Liver (tissue), 8 donors: ENCODE measurements at regions not wholly inside any gene's neighbourhood (a gene's known extent, or its start where the extent isn't known, plus 50 kb on each side); places are given as distances from the start of the nearest gene placed in this dataset.

Source experiments
- DNase-seq: peaks from one replicate; pipeline ENCODE4 v3.0.0-alpha.2; 2017; ENCODE audit warnings: low spot score
- H3K27ac ChIP-seq, 2 donors: one replicate each; pipeline ENCODE4 v1.7.0; 2013; ENCODE audit warnings: inconsistent platforms in 2 of 2, low read length in 2 of 2, control low read depth in 1 of 2, low read depth in 1 of 2, mild to moderate bottlenecking in 1 of 2
- H3K27me3 ChIP-seq, 4 donors: one replicate each; pipeline versions ENCODE4 v1.6.1 to v1.7.0; 2013; ENCODE audit warnings: low read length in 3 of 4, inconsistent platforms in 1 of 4, mild to moderate bottlenecking in 1 of 4, moderate library complexity in 1 of 4; ENCODE audit not compliant: control insufficient read depth in 4 of 4, insufficient read depth in 4 of 4
- H3K36me3 ChIP-seq, 4 donors: one replicate each; pipeline versions ENCODE4 v1.6.1 to v1.7.0; 2013; ENCODE audit warnings: low read length in 3 of 4, mild to moderate bottlenecking in 3 of 4, low read depth in 1 of 4, moderate library complexity in 1 of 4; ENCODE audit not compliant: control insufficient read depth in 4 of 4, insufficient read depth in 3 of 4
- H3K4me1 ChIP-seq, 4 donors: one replicate each; pipeline versions ENCODE4 v1.6.1 to v1.7.0; 2013; ENCODE audit warnings: low read length in 3 of 4, mild to moderate bottlenecking in 3 of 4, moderate library complexity in 1 of 4; ENCODE audit not compliant: control insufficient read depth in 4 of 4, insufficient read depth in 4 of 4
- H3K4me3 ChIP-seq, 3 donors: one replicate each; pipeline versions ENCODE4 v1.6.1 to v1.7.0; 2013; ENCODE audit warnings: low read length in 3 of 3, control low read depth in 1 of 3, low read depth in 1 of 3, mild to moderate bottlenecking in 1 of 3
- H3K9ac ChIP-seq, 2 donors: one replicate each; pipeline ENCODE4 v1.7.0; 2013; ENCODE audit warnings: low read length in 2 of 2, mild to moderate bottlenecking in 2 of 2, moderate library complexity in 2 of 2, control low read depth in 1 of 2, low read depth in 1 of 2
- H3K9me3 ChIP-seq, 4 donors: one replicate each; pipeline versions ENCODE4 v1.6.1 to v1.7.0; 2013; ENCODE audit warnings: low read length in 3 of 4; ENCODE audit not compliant: control insufficient read depth in 4 of 4
- ATF3 ChIP-seq: IDR thresholded peaks from 2 replicates; pipeline ENCODE4 v1.6.1; 2016; ENCODE audit warnings: antibody characterized with exemption
- CTCF ChIP-seq: fragments of 150-350 bp; IDR thresholded peaks from 2 replicates; pipeline ENCODE4 v1.5.1; 2017; ENCODE audit warnings: improper control_type of control experiment, low read depth, low read length; ENCODE audit not compliant: missing input control
- EGR1 ChIP-seq, 2 donors: IDR thresholded peaks; 2 replicates each; pipeline ENCODE4 v1.6.1; 2016 to 2018; ENCODE audit warnings: antibody characterized with exemption in 2 of 2, low read depth in 2 of 2
- FOXA1 ChIP-seq: IDR thresholded peaks from 2 replicates; pipeline ENCODE4 v1.6.1; 2016; ENCODE audit warnings: antibody characterized with exemption
- FOXA2 ChIP-seq: IDR thresholded peaks from 2 replicates; pipeline ENCODE4 v1.6.1; 2016; ENCODE audit warnings: antibody characterized with exemption
- GABPA ChIP-seq, 2 donors: IDR thresholded peaks in 1 of 2; conservative IDR thresholded peaks in 1 of 2; 2 replicates each; pipeline ENCODE4 v1.6.1; 2016; ENCODE audit warnings: antibody characterized with exemption in 2 of 2, mild to moderate bottlenecking in 1 of 2, moderate library complexity in 1 of 2
- HNF4G ChIP-seq: IDR thresholded peaks from 2 replicates; pipeline ENCODE4 v1.6.1; 2016; ENCODE audit warnings: antibody characterized with exemption
- JUND ChIP-seq, 2 donors: IDR thresholded peaks; 2 replicates each; pipeline ENCODE4 v1.6.1; 2016; ENCODE audit warnings: antibody characterized with exemption in 2 of 2
- MAX ChIP-seq: IDR thresholded peaks from 2 replicates; pipeline ENCODE4 v1.6.1; 2016; ENCODE audit warnings: antibody characterized with exemption
- NR2F2 ChIP-seq: IDR thresholded peaks from 2 replicates; pipeline ENCODE4 v1.6.1; 2016; ENCODE audit warnings: antibody characterized with exemption
- RAD21 ChIP-seq, 2 donors: IDR thresholded peaks; 2 replicates each; pipeline ENCODE4 v1.6.1; 2016; ENCODE audit warnings: antibody characterized with exemption in 2 of 2, mild to moderate bottlenecking in 2 of 2
- REST ChIP-seq: IDR thresholded peaks from 2 replicates; pipeline ENCODE4 v1.6.1; 2016; ENCODE audit warnings: antibody characterized with exemption, mild to moderate bottlenecking
- RXRA ChIP-seq, 2 donors: IDR thresholded peaks; 2 replicates each; pipeline ENCODE4 v1.6.1; 2017 to 2018; ENCODE audit warnings: antibody characterized with exemption in 2 of 2, mild to moderate bottlenecking in 1 of 2
- SP1 ChIP-seq: IDR thresholded peaks from 2 replicates; pipeline ENCODE4 v1.6.1; 2018; ENCODE audit warnings: antibody characterized with exemption, mild to moderate bottlenecking
- TAF1 ChIP-seq: conservative IDR thresholded peaks from 2 replicates; pipeline ENCODE4 v1.6.1; 2016; ENCODE audit warnings: antibody characterized with exemption, mild to moderate bottlenecking
- YY1 ChIP-seq: IDR thresholded peaks from 2 replicates; pipeline ENCODE4 v1.6.1; 2016; ENCODE audit warnings: antibody characterized with exemption, mild to moderate bottlenecking
- ZBTB33 ChIP-seq: IDR thresholded peaks from 2 replicates; pipeline ENCODE4 v1.6.1; 2016; ENCODE audit warnings: antibody characterized with exemption
- WGBS: extraction: QIAGEN DNeasy Blood & Tissue Kit; methylation state at CpG from one replicate; pipeline ENCODE4 v1.1.7; 2013; 5-methylcytosine and 5-hydroxymethylcytosine counted together
- donor health status: healthy.
- donor health status: healthy.
- donor health status: healthy.
- donor health status: healthy.
- donor health status: healthy.

- TF ChIP-seq CTCF, result no peak
- no peak for TF ChIP-seq JUND (IDR thresholded peaks at IDR 0.05)
Observed at GRCh38 chrY:7731651-7732050, 820.1 kb upstream of the AMELY start (continued).

- no peak for TF ChIP-seq CTCF
- no peak for TF ChIP-seq SP1
- TF ChIP-seq FOXA2, result no peak
- TF ChIP-seq TAF1, result no peak
- no peak for TF ChIP-seq REST
- no peak for TF ChIP-seq YY1
- no peak for TF ChIP-seq RXRA (IDR thresholded peaks at IDR 0.05)
- TF ChIP-seq MAX, result no peak
- TF ChIP-seq NR2F2, result no peak
- no peak for TF ChIP-seq FOXA1
- WGBS, result 82% methylated on average over 2 of the region's 2 CpGs
- Histone ChIP-seq H3K9ac (no peak overlapping the region), H3K4me1 (no peaks in the 10 kb centered on the region), H3K9me3 (no peaks in the 10 kb centered on the region), H3K36me3 (no peaks in the 10 kb centered on the region), H3K27me3 (no peaks in the 10 kb centered on the region), H3K4me3 (no peak overlapping the region), H3K27ac (no peak overlapping the region)
- no peak for DNase-seq
Observed at GRCh38 chrY:7730664-7731063, 819.1 kb upstream of the AMELY start.

GRCh38 chrY:7730071-7730470 lies 818.5 kb upstream of the AMELY start:
- H3K9me3 ChIP-seq, result no peaks in the 10 kb centered on the region
- H3K27ac ChIP-seq, result no peak overlapping the region
- H3K9ac ChIP-seq, result no peak overlapping the region
- H3K4me1 ChIP-seq, result no peaks in the 10 kb centered on the region
- 82% methylated on average over 2 of the region's 2 CpGs for WGBS
- no peak overlapping the region for H3K4me3 ChIP-seq
- H3K36me3 ChIP-seq, result no peaks in the 10 kb centered on the region
- no peaks in the 10 kb centered on the region for H3K27me3 ChIP-seq
- no peak for DNase-seq
- no peak for TF ChIP-seq EGR1 (IDR thresholded peaks at IDR 0.05; ENCODE audit: low read depth in 2 of 2)
- TF ChIP-seq RXRA (IDR thresholded peaks at IDR 0.05), result no peak
- TF ChIP-seq GABPA (IDR thresholded peaks at IDR 0.05 in 1 of 2, conservative IDR thresholded peaks at IDR 0.05 in 1 of 2), result no peak
- no peak for TF ChIP-seq FOXA1
- TF ChIP-seq ZBTB33, result no peak
- TF ChIP-seq RAD21 (IDR thresholded peaks at IDR 0.05), result no peak
- TF ChIP-seq ATF3, result no peak
- TF ChIP-seq TAF1, result no peak
- no peak for TF ChIP-seq HNF4G
- TF ChIP-seq MAX, result no peak
- TF ChIP-seq JUND (IDR thresholded peaks at IDR 0.05), result no peak
- TF ChIP-seq REST, result no peak
